Stimulated activated CD4-positive, alpha-beta T cell treated with anti-CD3 and anti-CD28 coated beads, Interleukin-1b, Interleukin-23, amount 100 ng/mL, for 4 hours (primary cell): ENCODE measurements at regions not wholly inside any gene's neighbourhood (a gene's known extent, or its start where the extent isn't known, plus 50 kb on each side); places are given as distances from the start of the nearest gene placed in this dataset.

Experiments
- DNase-seq, 2 donors: peaks; one replicate each; pipeline ENCODE4 v3.0.0-alpha.2; 2020; ENCODE audit warnings: low read depth in 2 of 2

GRCh38 chr9:126221480-126221879, 105.1 kb upstream of the MVB12B start:
- DNase-seq = no peak

DNA sequence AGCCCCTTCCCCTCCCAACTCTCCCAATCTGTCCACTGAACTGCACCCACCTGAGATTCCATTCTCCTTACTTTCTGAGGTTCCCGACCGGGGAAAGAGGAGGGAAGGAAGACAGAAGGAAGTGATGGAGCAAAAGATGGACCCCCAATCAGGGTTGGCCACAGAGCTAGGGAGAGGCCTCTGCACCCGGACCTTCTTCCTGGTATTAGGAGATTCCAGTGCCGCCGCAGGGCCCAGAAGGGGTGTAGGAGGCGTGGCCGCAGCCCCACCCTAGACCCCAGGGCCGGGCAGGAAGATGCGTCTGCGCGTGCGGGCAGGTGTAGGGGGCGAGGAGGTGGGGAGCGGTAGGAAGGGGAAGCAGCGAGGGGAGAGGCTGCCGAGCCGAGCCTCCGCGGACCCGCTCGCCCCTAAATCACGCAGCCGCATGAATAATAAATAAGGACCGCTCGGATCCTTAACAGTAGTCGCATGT, 104.2 kb upstream of the MVB12B start:
- no peak for DNase-seq

DNA sequence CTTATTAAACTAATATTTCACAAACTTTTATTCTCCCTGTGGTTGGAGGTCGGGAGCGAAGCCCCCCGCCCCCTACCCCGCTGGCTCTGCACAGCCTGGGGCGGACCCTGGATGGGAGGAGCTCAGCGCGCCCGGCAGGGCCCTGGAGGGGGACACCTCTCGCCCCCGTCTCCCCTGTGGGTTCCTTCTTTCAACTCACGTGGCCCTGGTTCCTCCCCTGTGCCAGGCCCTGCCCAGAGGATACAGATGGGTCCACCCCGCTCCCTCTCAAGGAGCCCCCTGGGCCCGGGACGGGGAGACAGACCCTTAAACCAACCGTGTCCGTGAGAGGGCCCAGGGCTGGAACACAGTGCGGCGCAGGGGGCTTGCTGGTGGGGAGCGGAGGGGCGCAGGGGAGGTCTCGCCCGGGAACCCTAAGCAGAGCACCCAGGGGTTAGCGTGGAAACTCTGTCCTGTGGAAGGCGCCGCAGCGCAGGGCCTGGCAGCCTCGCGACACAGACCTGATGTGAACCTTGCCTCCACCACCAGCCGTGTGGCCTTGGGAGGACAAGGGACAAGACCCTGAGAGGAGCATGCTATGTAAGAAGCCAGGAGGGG, 103.7 kb upstream of the MVB12B start:
- no peak for DNase-seq

DNA sequence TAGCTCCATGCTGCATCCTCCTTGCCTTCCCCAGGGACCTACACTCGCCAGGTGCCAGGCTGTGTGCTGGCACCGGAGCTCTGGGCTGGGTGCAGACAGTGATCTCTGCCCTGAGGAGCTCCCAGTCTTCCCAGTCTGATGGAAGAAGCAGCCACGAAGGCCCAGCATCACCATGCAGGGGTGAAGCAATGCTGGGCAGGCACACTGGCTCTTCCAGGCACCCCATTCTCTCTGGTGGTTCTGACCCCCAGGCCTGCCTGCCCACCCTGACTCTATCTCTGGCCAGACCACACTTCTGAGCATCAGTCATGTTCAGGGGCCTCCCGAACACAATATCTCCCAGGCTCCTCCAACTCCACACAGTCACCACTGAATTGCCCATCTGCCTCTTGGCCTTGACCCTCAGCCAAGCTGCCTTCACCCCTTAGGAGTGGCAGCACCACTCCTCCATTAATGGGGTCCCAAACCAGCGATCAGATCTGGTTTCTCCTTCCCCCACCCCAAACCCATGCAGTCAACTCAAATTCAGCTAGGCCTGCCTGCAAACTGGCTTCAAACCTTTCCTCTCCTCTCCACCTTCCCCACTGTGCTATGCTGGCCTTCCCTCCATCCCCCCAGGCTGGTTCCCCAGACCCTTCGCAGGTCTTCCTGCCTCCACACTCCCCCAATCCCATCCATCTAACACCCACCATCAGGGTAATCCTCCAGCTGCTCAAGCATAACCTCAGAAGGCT, 102.7 kb upstream of the MVB12B start:
- no peak for DNase-seq

DNA sequence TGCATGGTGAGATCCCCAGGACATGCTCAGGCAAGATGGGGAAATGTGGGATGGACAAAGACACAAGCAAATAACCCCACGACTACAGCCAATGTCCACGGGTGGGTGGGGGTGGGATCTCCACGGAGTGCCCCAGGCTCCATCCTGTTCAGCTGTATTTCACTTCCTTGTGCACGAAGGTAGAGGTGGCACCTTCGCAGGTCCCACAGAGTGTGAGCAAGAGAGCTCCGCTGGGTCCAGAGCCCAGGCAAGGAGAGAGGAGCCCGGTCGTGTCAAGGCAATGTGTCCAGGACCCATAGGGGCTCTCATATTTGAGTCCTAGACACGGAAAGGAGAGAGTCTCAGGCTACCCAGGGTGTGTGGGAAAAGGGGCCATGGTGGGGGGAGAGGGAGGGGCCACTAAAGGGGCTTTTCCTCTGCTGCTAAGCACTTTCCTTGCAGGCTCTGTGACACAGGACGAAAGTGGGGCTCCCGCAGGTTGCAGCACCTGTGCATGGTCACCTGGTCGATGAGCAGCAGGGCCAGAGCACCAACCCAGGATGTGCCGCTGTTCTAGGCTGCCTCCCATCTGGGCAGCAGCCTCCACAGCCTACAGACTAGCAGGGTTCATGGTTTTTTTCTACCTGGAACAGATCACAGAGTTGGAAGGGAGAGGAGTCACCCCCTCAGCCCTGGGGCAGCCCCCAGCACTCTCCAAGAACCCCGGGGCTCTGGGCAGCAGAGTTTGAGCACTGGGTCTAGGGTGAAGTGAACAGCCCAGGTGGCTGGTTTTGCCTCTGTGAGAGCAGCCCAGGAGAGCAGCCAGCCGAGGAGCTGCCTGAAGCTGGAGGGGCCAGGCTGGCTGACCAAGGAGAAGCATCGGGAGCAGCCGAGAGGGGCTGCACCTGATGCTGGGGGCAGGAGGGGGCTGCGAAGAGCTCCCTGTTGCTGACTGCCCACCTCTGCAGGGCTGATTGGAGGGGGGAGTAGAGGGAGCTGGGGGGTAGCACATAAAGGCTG, 100.7 kb upstream of the MVB12B start:
- no peak for DNase-seq

GRCh38 chr9:126226991-126227936, 99.4 kb upstream of the MVB12B start:
- no peak for DNase-seq

GRCh38 chr9:126228111-126228780, 98.4 kb upstream of the MVB12B start:
- no peak for DNase-seq

DNA sequence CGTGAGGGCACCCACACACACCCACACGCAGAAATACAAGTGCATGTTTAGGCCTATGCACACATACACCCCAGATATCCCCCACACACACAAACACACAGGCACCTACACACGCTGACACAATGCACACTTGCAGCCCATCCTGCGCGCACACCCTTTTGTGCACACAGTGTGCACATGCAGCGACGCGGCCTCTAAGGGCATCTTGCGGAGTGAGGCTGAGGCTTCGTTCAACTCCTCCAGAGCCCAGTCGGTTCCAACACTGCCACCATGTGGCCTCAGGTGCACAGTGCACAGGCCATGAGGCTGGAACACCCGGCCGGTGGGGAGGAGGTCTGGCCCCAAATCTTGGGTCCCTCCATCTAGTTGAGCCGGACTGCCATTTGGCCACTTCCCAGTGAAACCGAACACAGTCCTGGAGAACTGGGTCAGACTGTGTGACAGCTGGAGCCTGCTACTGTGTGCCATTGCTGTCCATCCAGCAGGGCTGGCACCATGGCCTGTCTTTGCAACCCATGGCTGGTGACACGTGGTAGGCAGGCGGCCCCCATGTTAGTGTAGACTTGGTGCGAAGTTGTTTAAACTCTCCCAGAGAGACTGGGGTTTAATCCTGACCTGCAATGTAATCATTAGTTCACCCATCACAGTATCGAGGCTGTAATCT, 97.7 kb upstream of the MVB12B start:
- DNase-seq = peak; percentile 41 to 55

DNA sequence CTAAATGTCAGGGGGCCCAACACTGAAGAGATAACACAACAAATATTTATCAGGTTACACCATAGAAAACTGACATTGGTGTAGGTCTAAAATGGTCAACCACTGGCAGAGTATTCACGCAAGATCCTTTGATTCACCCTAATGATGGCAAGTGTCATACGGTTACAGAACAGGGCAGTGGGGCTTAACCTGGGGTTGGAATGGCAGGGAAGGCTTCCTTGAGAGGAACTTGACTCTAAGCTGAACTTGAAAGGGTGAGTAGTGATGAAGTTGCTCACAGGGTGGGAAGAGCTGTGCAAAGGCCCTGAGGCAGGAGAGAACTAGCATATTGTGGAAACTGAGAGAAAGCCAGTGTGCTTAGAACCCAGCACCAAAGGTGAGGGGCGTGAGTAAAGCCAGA, 97.1 kb upstream of the MVB12B start:
- no peak for DNase-seq

- DNase-seq = no peak
These were observed 95.9 kb upstream of the MVB12B start for GRCh38 chr9:126230692-126231091.

- DNase-seq = no peak
These were observed 94.2 kb upstream of the MVB12B start for GRCh38 chr9:126232461-126232860.

GRCh38 chr9:126233175-126233574, 93.5 kb upstream of the MVB12B start:
- no peak for DNase-seq

- DNase-seq = no peak
These were observed 92.6 kb upstream of the MVB12B start for GRCh38 chr9:126233913-126234525.

- DNase-seq = no peak
These were observed 91.8 kb upstream of the MVB12B start for GRCh38 chr9:126234681-126235335.

GRCh38 chr9:126235336-126236243, 91.0 kb upstream of the MVB12B start:
- no peak for DNase-seq

DNA sequence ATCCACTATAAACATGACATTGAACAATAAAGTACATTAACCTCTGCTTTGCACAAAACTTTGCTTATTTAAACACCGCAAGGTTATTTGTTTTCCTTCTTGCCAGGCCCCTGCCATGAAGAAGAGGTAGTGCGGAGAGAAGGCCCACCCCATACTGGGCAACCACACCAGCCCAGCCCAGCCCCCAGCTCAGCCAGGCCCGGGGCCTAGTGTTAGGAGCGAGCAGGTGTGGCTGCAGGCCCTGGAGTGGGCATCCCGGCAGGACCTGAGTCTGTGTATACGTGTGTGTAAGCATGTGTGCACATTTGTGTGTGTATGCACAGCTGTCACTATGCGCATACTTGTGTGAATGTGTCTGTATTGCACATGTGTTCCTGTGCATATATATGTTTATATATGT, 90.4 kb upstream of the MVB12B start:
- DNase-seq = no peak

DNA sequence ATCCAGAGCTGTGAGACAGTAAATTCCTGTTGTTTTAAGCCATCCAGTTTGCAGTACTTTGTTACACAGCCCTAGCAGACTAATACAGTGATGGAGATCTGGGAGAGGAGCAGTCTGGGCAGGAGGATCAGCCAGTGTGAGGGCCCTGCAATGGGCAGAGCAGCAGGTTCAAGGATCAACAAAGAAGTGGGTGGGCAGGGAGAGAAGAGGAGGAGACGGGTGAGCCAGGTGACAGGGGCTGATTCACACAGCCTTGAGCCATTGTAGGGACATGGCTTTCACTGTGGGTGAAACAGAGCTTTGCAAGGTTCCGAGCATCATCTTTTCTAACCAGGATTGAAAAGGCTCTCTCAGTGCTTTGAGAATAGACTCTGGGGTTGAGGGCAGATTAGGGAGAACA, 88.2 kb upstream of the MVB12B start:
- no peak for DNase-seq

DNA sequence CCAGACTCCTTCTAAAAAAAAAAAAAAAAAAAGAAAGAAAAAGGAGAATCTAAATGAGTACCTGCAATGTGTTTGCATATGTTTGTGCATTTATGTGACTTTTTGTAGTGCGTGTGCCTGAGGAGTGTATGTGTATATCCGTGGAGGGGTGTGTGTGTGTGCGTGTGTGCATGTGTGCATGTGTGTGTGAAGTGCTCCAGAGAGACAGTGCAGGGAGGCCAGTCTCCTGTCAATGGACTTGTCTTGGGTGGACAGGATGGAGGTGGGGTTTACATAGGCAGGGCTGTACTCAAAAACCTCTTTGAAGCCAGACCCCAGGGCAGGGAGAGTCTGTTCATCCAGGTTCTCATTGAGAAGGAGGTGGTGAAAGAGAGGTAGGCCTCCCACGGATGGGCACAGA, 87.1 kb upstream of the MVB12B start:
- no peak for DNase-seq
